ENCODE measurements at regions not wholly inside any gene's neighbourhood (a gene's known extent, or its start where the extent isn't known, plus 50 kb on each side); places are given as distances from the start of the nearest gene placed in this dataset.

DNA sequence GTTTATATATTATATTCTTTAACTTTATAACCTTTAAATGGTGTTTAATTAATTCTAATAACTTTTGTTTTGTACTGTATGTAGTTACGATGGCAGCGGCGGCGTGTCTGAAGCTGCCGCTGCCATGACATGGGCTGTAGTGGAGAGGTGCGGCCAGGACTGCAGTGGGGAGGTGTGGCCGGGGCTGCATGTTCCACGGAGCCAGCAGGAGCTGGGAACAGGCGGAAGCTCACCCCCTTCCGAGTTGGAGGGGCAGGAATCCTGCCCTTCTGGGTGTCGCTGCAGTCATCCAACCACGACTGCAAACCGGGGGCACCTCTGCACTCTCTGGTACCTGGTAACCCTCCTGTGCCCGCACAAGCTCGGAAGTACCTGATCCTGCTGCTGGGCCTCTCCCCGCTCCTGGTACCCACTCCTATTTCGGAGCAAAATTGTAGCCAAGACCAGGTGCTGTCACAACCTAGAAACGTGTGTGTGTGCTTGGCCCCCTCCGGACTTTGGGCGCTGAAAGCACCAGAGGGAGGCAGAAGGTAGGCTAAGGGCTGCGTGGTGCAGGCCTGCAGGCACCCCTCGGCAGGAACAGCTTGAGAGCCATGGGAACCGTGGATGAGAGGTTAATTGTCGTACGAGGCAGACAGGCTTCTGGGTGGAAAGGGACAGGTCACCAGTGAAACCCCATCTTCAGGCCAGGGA, 1329.7 kb upstream of the SLC39A10 start:
- H3K9me3 Mint-ChIP-seq = peaks cover 8% of the 10 kb centered on the region
- H3K36me3 Mint-ChIP-seq = no peaks in the 10 kb centered on the region; the same call in 1 of the 2 replicates
- CTCF ChIA-PET = no interaction called here

DNA sequence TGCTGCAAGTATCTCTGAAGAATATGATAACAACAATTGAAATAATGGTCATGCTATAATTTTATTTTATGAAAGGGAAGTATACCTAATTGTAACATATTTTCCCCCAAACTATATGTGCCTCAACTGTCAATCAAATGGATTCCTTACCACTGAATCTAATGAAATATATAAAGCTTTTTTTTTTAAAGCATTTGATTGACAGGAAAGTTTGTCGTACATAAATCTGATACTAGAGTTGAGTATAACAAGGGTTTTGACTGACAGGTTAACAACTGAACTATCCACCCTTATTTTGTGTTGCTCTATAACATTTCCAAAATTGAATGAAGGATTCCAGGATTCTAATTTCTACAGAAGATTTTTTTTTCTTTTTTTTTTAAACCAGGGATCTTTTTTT, 1333.3 kb upstream of the SLC39A10 start:
- ChIA-PET CTCF (no interaction called here), POLR2A (no interaction called here)
- Mint-ChIP-seq H3K9me3 (peaks cover 14% of the 10 kb centered on the region), H3K36me3 (no peaks in the 10 kb centered on the region; the same call in 1 of the 2 replicates), H3K4me3 (no peak overlapping the region), H3K27me3 (ENCODE audit: low read depth) (no peaks in the 10 kb centered on the region; the same call in 1 of the 2 replicates), H3K4me1 (no peaks in the 10 kb centered on the region), H3K27ac (no peak overlapping the region)
- ATAC-seq (no peak), DNase-seq (ENCODE audit: low spot score) (no peak)
- TF ChIP-seq, protein P1, sequence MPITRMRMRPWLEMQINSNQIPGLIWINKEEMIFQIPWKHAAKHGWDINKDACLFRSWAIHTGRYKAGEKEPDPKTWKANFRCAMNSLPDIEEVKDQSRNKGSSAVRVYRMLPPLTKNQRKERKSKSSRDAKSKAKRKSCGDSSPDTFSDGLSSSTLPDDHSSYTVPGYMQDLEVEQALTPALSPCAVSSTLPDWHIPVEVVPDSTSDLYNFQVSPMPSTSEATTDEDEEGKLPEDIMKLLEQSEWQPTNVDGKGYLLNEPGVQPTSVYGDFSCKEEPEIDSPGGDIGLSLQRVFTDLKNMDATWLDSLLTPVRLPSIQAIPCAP (CRISPR knock-in tag; IDR thresholded peaks at IDR 0.05) = no peak
- TF ChIP-seq NFE2L1 (CRISPR knock-in tag; IDR thresholded peaks at IDR 0.05) = no peak
- no peak for TF ChIP-seq GTF2I (CRISPR knock-in tag; conservative IDR thresholded peaks at IDR 0.05)
- TF ChIP-seq ZNF263 (CRISPR knock-in tag; IDR thresholded peaks at IDR 0.05; ENCODE audit: low read depth) = no peak
- TF ChIP-seq, protein P2, sequence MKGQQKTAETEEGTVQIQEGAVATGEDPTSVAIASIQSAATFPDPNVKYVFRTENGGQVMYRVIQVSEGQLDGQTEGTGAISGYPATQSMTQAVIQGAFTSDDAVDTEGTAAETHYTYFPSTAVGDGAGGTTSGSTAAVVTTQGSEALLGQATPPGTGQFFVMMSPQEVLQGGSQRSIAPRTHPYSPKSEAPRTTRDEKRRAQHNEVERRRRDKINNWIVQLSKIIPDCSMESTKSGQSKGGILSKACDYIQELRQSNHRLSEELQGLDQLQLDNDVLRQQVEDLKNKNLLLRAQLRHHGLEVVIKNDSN (CRISPR knock-in tag; IDR thresholded peaks at IDR 0.05) = no peak
- no peak for TF ChIP-seq CREB1 (CRISPR knock-in tag; IDR thresholded peaks at IDR 0.05)
- TF ChIP-seq, protein P3, sequence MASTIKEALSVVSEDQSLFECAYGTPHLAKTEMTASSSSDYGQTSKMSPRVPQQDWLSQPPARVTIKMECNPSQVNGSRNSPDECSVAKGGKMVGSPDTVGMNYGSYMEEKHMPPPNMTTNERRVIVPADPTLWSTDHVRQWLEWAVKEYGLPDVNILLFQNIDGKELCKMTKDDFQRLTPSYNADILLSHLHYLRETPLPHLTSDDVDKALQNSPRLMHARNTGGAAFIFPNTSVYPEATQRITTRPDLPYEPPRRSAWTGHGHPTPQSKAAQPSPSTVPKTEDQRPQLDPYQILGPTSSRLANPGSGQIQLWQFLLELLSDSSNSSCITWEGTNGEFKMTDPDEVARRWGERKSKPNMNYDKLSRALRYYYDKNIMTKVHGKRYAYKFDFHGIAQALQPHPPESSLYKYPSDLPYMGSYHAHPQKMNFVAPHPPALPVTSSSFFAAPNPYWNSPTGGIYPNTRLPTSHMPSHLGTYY (CRISPR knock-in tag; IDR thresholded peaks at IDR 0.05) = no peak
- TF ChIP-seq, protein P4, sequence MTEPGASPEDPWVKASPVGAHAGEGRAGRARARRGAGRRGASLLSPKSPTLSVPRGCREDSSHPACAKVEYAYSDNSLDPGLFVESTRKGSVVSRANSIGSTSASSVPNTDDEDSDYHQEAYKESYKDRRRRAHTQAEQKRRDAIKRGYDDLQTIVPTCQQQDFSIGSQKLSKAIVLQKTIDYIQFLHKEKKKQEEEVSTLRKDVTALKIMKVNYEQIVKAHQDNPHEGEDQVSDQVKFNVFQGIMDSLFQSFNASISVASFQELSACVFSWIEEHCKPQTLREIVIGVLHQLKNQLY (CRISPR knock-in tag; IDR thresholded peaks at IDR 0.05) = no peak
- TF ChIP-seq ZNF138 (CRISPR knock-in tag; conservative IDR thresholded peaks at IDR 0.05) = no peak
- TF ChIP-seq MXD4 (CRISPR knock-in tag; IDR thresholded peaks at IDR 0.05; ENCODE audit: borderline replicate concordance) = no peak
- TF ChIP-seq, protein P5, sequence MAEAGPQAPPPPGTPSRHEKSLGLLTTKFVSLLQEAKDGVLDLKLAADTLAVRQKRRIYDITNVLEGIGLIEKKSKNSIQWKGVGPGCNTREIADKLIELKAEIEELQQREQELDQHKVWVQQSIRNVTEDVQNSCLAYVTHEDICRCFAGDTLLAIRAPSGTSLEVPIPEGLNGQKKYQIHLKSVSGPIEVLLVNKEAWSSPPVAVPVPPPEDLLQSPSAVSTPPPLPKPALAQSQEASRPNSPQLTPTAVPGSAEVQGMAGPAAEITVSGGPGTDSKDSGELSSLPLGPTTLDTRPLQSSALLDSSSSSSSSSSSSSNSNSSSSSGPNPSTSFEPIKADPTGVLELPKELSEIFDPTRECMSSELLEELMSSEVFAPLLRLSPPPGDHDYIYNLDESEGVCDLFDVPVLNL (CRISPR knock-in tag; IDR thresholded peaks at IDR 0.05; ENCODE audit: borderline replicate concordance, low read depth) = no peak
- TF ChIP-seq, protein P6, sequence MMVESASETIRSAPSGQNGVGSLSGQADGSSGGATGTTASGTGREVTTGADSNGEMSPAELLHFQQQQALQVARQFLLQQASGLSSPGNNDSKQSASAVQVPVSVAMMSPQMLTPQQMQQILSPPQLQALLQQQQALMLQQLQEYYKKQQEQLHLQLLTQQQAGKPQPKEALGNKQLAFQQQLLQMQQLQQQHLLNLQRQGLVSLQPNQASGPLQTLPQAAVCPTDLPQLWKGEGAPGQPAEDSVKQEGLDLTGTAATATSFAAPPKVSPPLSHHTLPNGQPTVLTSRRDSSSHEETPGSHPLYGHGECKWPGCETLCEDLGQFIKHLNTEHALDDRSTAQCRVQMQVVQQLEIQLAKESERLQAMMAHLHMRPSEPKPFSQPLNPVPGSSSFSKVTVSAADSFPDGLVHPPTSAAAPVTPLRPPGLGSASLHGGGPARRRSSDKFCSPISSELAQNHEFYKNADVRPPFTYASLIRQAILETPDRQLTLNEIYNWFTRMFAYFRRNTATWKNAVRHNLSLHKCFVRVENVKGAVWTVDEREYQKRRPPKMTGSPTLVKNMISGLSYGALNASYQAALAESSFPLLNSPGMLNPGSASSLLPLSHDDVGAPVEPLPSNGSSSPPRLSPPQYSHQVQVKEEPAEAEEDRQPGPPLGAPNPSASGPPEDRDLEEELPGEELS (CRISPR knock-in tag; IDR thresholded peaks at IDR 0.05) = no peak
- TF ChIP-seq, protein P7, sequence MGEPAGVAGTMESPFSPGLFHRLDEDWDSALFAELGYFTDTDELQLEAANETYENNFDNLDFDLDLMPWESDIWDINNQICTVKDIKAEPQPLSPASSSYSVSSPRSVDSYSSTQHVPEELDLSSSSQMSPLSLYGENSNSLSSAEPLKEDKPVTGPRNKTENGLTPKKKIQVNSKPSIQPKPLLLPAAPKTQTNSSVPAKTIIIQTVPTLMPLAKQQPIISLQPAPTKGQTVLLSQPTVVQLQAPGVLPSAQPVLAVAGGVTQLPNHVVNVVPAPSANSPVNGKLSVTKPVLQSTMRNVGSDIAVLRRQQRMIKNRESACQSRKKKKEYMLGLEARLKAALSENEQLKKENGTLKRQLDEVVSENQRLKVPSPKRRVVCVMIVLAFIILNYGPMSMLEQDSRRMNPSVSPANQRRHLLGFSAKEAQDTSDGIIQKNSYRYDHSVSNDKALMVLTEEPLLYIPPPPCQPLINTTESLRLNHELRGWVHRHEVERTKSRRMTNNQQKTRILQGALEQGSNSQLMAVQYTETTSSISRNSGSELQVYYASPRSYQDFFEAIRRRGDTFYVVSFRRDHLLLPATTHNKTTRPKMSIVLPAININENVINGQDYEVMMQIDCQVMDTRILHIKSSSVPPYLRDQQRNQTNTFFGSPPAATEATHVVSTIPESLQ (CRISPR knock-in tag; IDR thresholded peaks at IDR 0.05) = no peak
- no peak for TF ChIP-seq TP53 (CRISPR knock-in tag; IDR thresholded peaks at IDR 0.05)
- no peak for TF ChIP-seq SMAD4 (CRISPR knock-in tag; IDR thresholded peaks at IDR 0.05)
- TF ChIP-seq, protein P8, sequence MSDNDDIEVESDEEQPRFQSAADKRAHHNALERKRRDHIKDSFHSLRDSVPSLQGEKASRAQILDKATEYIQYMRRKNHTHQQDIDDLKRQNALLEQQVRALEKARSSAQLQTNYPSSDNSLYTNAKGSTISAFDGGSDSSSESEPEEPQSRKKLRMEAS (CRISPR knock-in tag; IDR thresholded peaks at IDR 0.05) = no peak
- TF ChIP-seq ATF1 (CRISPR knock-in tag; IDR thresholded peaks at IDR 0.05) = no peak
- TF ChIP-seq GABPB1 (CRISPR knock-in tag; IDR thresholded peaks at IDR 0.05) = no peak

More for the DNA sequence above, 1329.7 kb upstream of the SLC39A10 start:
- POLR2A ChIA-PET = no interaction called here
- ATAC-seq = peak; percentile 46
- TF ChIP-seq, protein P9, sequence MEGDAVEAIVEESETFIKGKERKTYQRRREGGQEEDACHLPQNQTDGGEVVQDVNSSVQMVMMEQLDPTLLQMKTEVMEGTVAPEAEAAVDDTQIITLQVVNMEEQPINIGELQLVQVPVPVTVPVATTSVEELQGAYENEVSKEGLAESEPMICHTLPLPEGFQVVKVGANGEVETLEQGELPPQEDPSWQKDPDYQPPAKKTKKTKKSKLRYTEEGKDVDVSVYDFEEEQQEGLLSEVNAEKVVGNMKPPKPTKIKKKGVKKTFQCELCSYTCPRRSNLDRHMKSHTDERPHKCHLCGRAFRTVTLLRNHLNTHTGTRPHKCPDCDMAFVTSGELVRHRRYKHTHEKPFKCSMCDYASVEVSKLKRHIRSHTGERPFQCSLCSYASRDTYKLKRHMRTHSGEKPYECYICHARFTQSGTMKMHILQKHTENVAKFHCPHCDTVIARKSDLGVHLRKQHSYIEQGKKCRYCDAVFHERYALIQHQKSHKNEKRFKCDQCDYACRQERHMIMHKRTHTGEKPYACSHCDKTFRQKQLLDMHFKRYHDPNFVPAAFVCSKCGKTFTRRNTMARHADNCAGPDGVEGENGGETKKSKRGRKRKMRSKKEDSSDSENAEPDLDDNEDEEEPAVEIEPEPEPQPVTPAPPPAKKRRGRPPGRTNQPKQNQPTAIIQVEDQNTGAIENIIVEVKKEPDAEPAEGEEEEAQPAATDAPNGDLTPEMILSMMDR (IDR thresholded peaks at IDR 0.05) = no peak
- TF ChIP-seq ZNF121 (CRISPR knock-in tag; IDR thresholded peaks at IDR 0.05) (no peak), JAZF1 (CRISPR knock-in tag; IDR thresholded peaks at IDR 0.05) (no peak)
- H3K27ac Mint-ChIP-seq = no peak overlapping the region
- no peak overlapping the region for H3K4me3 Mint-ChIP-seq
- no peak for DNase-seq (ENCODE audit: low spot score)
- no peaks in the 10 kb centered on the region for H3K4me1 Mint-ChIP-seq
- H3K27me3 Mint-ChIP-seq (ENCODE audit: low read depth) = no peaks in the 10 kb centered on the region; the same call in 1 of the 2 replicates

Measured in WTC11 (cell line).